ENCODE measurements at regions not wholly inside any gene's neighbourhood (a gene's known extent, or its start where the extent isn't known, plus 50 kb on each side); places are given as distances from the start of the nearest gene placed in this dataset.

GRCh38 chr1:4019606-4020331, 119.7 kb upstream of the C1orf174 start:
- ATAC-seq (ENCODE audit: low read depth): no peak
- DNase-seq: no peak
- peaks cover 58% of the 10 kb centered on the region for H3K9me3 ChIP-seq (ENCODE audit: control insufficient read depth, insufficient read depth, low read length)
- no peaks in the 10 kb centered on the region for H3K79me1 ChIP-seq (ENCODE audit: low read depth in 1 of 2, low read length in 2 of 2)
- H3K18ac ChIP-seq (ENCODE audit: low read depth, low read length): no peak overlapping the region
- no peak overlapping the region for H2AFZ ChIP-seq (replicated peaks; ENCODE audit: low read length, poor library complexity)
- H3K9me1 ChIP-seq (ENCODE audit: insufficient read depth, low read length): no peaks in the 10 kb centered on the region
- H3K56ac ChIP-seq (ENCODE audit: extremely low read depth, insufficient read depth, low read length): no peak overlapping the region
- WGBS, 2 experiments (ENCODE audit: extremely low coverage in 2 of 2, insufficient read length in 1 of 2): 50% methylated on average over 5 of the region's 15 CpGs; no CpG with 5 or more reads in 1 of the 2 experiments
- intact Hi-C loops (cut with micrococcal nuclease) (no loop called here), dilution Hi-C loops (cut with HindIII; ENCODE audit: low sequenced_read_pairs, unreplicated experiment) (no loop called here), in situ Hi-C loops (cut with MboI; ENCODE audit: low sequenced_read_pairs) (no loop called here)
- H2BK5ac ChIP-seq (ENCODE audit: low read depth, low read length, poor library complexity, severe bottlenecking): no peak overlapping the region
- CTCF ChIA-PET: no interaction called here
- H2AK5ac ChIP-seq (ENCODE audit: low read depth, low read length): no peak overlapping the region
- H4K91ac ChIP-seq (ENCODE audit: insufficient read depth, low read depth, low read length): no peak overlapping the region
- no peaks in the 10 kb centered on the region for H3K27me3 ChIP-seq (ENCODE audit: control insufficient read depth, insufficient read depth, low read length)
- no peak overlapping the region for H2BK20ac ChIP-seq (ENCODE audit: low read depth, low read length)
- H2BK120ac ChIP-seq (ENCODE audit: low read depth, low read length): no peak overlapping the region
- no peak overlapping the region for H3K9ac ChIP-seq (ENCODE audit: low read depth, low read length)
- no peaks in the 10 kb centered on the region for H4K20me1 ChIP-seq (ENCODE audit: insufficient read depth, low read length)
- BruUV-seq (replicated peaks): no TSS peak
- H3K4me3 ChIP-seq (ENCODE audit: insufficient read depth, low read depth, low read length): no peak overlapping the region
- H2BK15ac ChIP-seq (ENCODE audit: low read depth, low read length): no peak overlapping the region
- H3K4me1 ChIP-seq (ENCODE audit: control insufficient read depth, insufficient read depth, low read length): no peaks in the 10 kb centered on the region
- H3K4me2 ChIP-seq (ENCODE audit: low read depth, low read length): no peak overlapping the region
- H3K27ac ChIP-seq (ENCODE audit: insufficient read depth, low read length): no peak overlapping the region
- POLR2A ChIA-PET (ENCODE audit: unreplicated experiment): no interaction called here
- TF ChIP-seq CEBPB (IDR thresholded peaks at IDR 0.05; ENCODE audit: low read depth, low read length): no peak
- TF ChIP-seq RAD21 (IDR thresholded peaks at IDR 0.05; ENCODE audit: low read length): no peak
- no peak for TF ChIP-seq ELK1 (IDR thresholded peaks at IDR 0.05; ENCODE audit: borderline replicate concordance, low read depth, low read length)
- TF ChIP-seq MAZ (IDR thresholded peaks at IDR 0.05; ENCODE audit: borderline replicate concordance, low read depth, low read length): no peak
- TF ChIP-seq USF2 (IDR thresholded peaks at IDR 0.05; ENCODE audit: low read depth, low read length): no peak
- no peak for TF ChIP-seq MAFK (IDR thresholded peaks at IDR 0.05; ENCODE audit: low read depth, low read length)
- TF ChIP-seq NFE2L2 (IDR thresholded peaks at IDR 0.05; ENCODE audit: low read depth, low read length): no peak
- TF ChIP-seq POLR2A (IDR thresholded peaks at IDR 0.05; ENCODE audit: low read depth, low read length): no peak
- TF ChIP-seq RCOR1 (IDR thresholded peaks at IDR 0.05; ENCODE audit: insufficient replicate concordance, low read length): no peak
- no peak for TF ChIP-seq CHD1 (IDR thresholded peaks at IDR 0.05; ENCODE audit: low read depth, low read length)
- TF ChIP-seq MXI1 (IDR thresholded peaks at IDR 0.05; ENCODE audit: borderline replicate concordance, low read depth, low read length): no peak
- no peak for TF ChIP-seq CTCF (conservative IDR thresholded peaks at IDR 0.05; ENCODE audit: low read depth, low read length)
- TF ChIP-seq RFX5 (IDR thresholded peaks at IDR 0.05; ENCODE audit: low read depth, low read length): no peak
- TF ChIP-seq SMC3 (IDR thresholded peaks at IDR 0.05; ENCODE audit: low read depth, low read length): no peak
- no peak overlapping the region for H3K4ac ChIP-seq (ENCODE audit: low read depth, low read length)
- no peaks in the 10 kb centered on the region for H3K36me3 ChIP-seq (ENCODE audit: control insufficient read depth, insufficient read depth, low read length)
- no peak overlapping the region for H3K14ac ChIP-seq (replicated peaks; ENCODE audit: low read depth, low read length)
- no peak overlapping the region for H4K8ac ChIP-seq (ENCODE audit: low read depth in 2 of 2, low read length in 2 of 2)
- no peak overlapping the region for H3K23ac ChIP-seq (ENCODE audit: low read depth, low read length)
- H2AK9ac ChIP-seq (replicated peaks; ENCODE audit: low read depth, low read length, poor library complexity): no peak overlapping the region
- no peak overlapping the region for H4K5ac ChIP-seq (ENCODE audit: low read depth, low read length)
